ENCODE measurements at regions not wholly inside any gene's neighbourhood (a gene's known extent, or its start where the extent isn't known, plus 50 kb on each side); places are given as distances from the start of the nearest gene placed in this dataset.

DNA sequence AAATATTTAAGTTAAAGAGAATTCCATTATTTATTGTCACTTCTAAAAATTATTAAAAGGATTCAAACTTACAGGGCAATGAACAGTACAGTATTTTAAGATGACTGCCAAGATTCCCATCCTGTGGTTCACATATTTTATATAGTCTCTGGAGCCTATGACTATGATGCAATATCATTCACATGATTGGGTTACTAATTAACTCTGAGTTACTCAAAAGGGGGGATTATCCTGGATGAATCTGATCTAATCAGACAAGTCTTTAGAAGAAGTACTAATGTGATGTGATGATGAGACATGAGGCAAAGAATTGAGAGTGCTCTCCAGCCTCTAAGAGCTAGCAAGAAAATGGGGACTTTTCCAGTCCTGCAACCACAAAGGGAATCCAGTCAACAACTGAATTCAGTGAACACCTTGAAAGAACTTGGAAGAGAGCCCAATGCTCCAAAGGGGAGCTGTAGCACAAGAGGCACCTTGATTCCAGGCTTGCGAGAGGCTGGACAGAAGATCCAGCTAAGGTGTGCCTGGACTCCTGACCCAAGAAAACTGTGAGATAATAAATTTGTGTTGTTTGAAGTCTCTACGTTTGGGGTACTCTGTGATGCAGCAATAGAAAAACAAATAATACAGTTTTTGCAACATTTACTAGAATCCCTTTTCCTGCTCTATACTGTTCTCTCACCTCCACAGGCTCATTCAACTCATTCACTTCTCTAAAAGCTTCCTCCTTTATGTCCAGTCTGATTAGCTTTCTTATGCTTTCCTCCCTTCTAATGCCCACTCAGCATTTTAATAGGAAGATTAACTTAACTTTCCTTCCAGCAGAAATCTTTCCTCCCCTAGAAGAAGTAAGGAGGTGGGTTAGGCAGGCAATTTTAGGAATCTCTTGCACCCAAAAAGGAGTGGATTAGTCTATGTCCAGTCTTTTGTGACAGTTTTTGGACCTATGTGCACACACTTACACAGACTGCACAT is 133.8 kb upstream of the LCORL start:
- Histone ChIP-seq H3K4me1 (peaks cover 0 to 5% (median 0%) of the 10 kb centered on the region in 4 donors), H3K27ac (no peak overlapping the region), H3K9me3 (no peaks in the 10 kb centered on the region), H3K36me3 (no peaks in the 10 kb centered on the region), H3K4me3 (no peak overlapping the region), H3K27me3 (no peaks in the 10 kb centered on the region)
- intact Hi-C loops (cut with DNase I; ENCODE audit: low total_unique reads) (no loop called here), in situ Hi-C loops (cut with MboI; ENCODE audit: low pct_ligation_motif_present in 1 of 4, low pct_unique_long_range_greater_than_20kb in 1 of 4, low sequenced_read_pairs in 3 of 4) (no loop called here)
- TF ChIP-seq POLR2A (IDR thresholded peaks at IDR 0.05) (no peak), EP300 (IDR thresholded peaks at IDR 0.05; ENCODE audit: low read depth) (no peak), POLR2AphosphoS5 (IDR thresholded peaks at IDR 0.05) (no peak)
- TF ChIP-seq, protein P1, sequence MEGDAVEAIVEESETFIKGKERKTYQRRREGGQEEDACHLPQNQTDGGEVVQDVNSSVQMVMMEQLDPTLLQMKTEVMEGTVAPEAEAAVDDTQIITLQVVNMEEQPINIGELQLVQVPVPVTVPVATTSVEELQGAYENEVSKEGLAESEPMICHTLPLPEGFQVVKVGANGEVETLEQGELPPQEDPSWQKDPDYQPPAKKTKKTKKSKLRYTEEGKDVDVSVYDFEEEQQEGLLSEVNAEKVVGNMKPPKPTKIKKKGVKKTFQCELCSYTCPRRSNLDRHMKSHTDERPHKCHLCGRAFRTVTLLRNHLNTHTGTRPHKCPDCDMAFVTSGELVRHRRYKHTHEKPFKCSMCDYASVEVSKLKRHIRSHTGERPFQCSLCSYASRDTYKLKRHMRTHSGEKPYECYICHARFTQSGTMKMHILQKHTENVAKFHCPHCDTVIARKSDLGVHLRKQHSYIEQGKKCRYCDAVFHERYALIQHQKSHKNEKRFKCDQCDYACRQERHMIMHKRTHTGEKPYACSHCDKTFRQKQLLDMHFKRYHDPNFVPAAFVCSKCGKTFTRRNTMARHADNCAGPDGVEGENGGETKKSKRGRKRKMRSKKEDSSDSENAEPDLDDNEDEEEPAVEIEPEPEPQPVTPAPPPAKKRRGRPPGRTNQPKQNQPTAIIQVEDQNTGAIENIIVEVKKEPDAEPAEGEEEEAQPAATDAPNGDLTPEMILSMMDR (IDR thresholded peaks at IDR 0.05) = no peak
- no peak for DNase-seq
- 41 to 57% methylated on average over 1 to 2 of the region's 2 CpGs for WGBS, 2 donors (ENCODE audit: low coverage in 1 of 2)

DNA sequence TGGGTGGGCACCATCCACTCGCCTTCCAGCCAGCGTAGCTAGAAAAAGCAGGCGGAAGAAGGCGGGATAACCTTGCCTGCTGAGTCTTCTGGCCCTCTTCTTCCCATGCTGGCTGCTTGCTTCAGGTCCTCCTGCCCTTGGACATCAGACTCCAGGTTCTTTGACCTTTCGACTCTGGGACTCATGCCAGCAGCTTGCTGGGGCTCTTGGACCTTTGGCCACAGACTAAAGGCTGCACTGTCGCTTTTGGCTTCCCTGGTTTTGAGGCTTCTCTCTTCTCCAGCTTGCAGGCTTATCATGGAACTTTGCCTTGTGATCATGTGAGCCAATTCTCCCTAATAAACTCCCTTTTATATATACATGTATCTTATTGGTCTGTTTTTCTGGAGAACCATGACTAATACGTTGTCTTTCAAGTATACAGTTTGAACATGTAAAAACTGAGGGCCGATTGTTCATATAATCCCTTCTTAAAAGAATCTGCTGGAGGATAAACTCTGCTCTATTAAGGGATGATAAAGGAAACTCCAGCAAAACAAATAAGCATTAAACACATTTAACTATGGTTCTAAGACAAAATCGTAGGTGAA is 116.6 kb upstream of the LCORL start:
- 68 to 78% methylated on average over 4 to 9 of the region's 9 CpGs for WGBS, 2 donors (ENCODE audit: low coverage in 1 of 2)

DNA sequence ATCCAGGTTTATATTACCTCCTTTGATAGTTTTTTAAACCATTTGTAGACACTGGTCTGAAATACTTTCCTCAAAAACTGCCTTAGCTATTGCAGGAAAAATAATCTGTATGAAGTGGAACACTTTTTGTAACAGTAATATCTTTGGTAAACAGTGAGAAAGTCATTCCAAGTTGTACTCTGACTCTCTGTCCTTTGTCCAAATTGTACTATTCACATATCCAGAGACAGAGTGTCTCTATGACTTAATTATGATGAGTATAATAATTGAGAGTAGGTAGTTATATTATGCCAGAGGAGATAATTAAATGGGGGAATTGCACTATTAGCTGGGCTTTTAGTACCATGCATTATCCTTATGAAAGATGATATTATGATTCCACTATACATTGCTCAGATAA is 112.6 kb upstream of the LCORL start:
- in situ Hi-C loops (cut with MboI; ENCODE audit: low pct_ligation_motif_present in 1 of 4, low pct_unique_long_range_greater_than_20kb in 1 of 4, low sequenced_read_pairs in 3 of 4) (no loop called here), intact Hi-C loops (cut with DNase I; ENCODE audit: low total_unique reads) (no loop called here)
- no peaks in the 10 kb centered on the region for H3K36me3 ChIP-seq
- peaks cover 0 to 4% (median 0%) of the 10 kb centered on the region in 4 donors for H3K4me1 ChIP-seq
- DNase-seq = no peak
- no peak overlapping the region for H3K27ac ChIP-seq
- H3K9me3 ChIP-seq = no peaks in the 10 kb centered on the region
- H3K27me3 ChIP-seq = no peaks in the 10 kb centered on the region
- H3K4me3 ChIP-seq = no peak overlapping the region
- TF ChIP-seq, protein P1 (IDR thresholded peaks at IDR 0.05) = no peak
- TF ChIP-seq POLR2A (IDR thresholded peaks at IDR 0.05) (no peak), EP300 (IDR thresholded peaks at IDR 0.05; ENCODE audit: low read depth) (no peak), POLR2AphosphoS5 (IDR thresholded peaks at IDR 0.05) (no peak)

More for the DNA sequence above, 116.6 kb upstream of the LCORL start:
- intact Hi-C loops (cut with DNase I; ENCODE audit: low total_unique reads) = no loop called here
- H3K27me3 ChIP-seq = no peaks in the 10 kb centered on the region
- H3K27ac ChIP-seq = no peak overlapping the region
- no peak overlapping the region for H3K4me3 ChIP-seq
- TF ChIP-seq, protein P1 (IDR thresholded peaks at IDR 0.05) = no peak
- TF ChIP-seq POLR2AphosphoS5 (IDR thresholded peaks at IDR 0.05) (no peak), POLR2A (IDR thresholded peaks at IDR 0.05) (no peak), EP300 (IDR thresholded peaks at IDR 0.05; ENCODE audit: low read depth) (no peak)
- in situ Hi-C loops (cut with MboI; ENCODE audit: low pct_ligation_motif_present in 1 of 4, low pct_unique_long_range_greater_than_20kb in 1 of 4, low sequenced_read_pairs in 3 of 4) = no loop called here
- peak; percentile 8 for DNase-seq
- H3K9me3 ChIP-seq = no peaks in the 10 kb centered on the region
- peaks cover 0 to 4% (median 0%) of the 10 kb centered on the region in 4 donors for H3K4me1 ChIP-seq
- no peaks in the 10 kb centered on the region for H3K36me3 ChIP-seq

DNA sequence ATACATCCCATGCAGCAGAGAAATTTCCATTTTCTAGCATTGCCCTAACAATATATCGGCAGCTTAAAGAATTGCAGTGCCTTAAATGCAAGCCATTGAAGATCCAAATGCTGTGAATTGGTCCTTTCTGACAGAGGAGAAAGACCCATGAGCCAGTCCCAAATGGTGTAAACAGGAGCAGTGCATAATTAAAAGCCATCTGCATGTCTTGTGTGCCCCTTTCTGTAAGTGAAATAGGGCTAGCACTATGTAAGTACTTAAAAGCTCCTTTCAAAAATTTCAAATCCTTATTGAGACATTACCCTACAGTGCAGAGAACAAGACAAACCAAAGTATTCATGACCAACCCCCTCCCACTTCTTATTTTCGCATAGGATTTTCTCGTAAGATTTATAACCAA is 108.7 kb upstream of the LCORL start:
- H3K36me3 ChIP-seq = no peaks in the 10 kb centered on the region
- no peak overlapping the region for H3K27ac ChIP-seq
- DNase-seq = no peak
- intact Hi-C loops (cut with DNase I; ENCODE audit: low total_unique reads) (no loop called here), in situ Hi-C loops (cut with MboI; ENCODE audit: low pct_ligation_motif_present in 1 of 4, low pct_unique_long_range_greater_than_20kb in 1 of 4, low sequenced_read_pairs in 3 of 4) (no loop called here)
- no peaks in the 10 kb centered on the region for H3K27me3 ChIP-seq
- no peaks in the 10 kb centered on the region for H3K4me1 ChIP-seq
- H3K9me3 ChIP-seq = no peaks in the 10 kb centered on the region
- TF ChIP-seq, protein P1 (IDR thresholded peaks at IDR 0.05) = no peak
- TF ChIP-seq EP300 (IDR thresholded peaks at IDR 0.05; ENCODE audit: low read depth) (no peak), POLR2A (IDR thresholded peaks at IDR 0.05) (no peak), POLR2AphosphoS5 (IDR thresholded peaks at IDR 0.05) (no peak)
- WGBS, 2 donors (ENCODE audit: low coverage in 1 of 2) = 93% methylated on average over 2 to 3 of the region's 3 CpGs
- no peak overlapping the region for H3K4me3 ChIP-seq

All from transverse colon (tissue), 4 donors.